ENCODE measurements at regions not wholly inside any gene's neighbourhood (a gene's known extent, or its start where the extent isn't known, plus 50 kb on each side); places are given as distances from the start of the nearest gene placed in this dataset.
"Not testable (repeated sequence)": the region's sequence is repeated elsewhere in the genome, so short reads cannot be mapped to it uniquely, and the experiment has no call there.

DNA sequence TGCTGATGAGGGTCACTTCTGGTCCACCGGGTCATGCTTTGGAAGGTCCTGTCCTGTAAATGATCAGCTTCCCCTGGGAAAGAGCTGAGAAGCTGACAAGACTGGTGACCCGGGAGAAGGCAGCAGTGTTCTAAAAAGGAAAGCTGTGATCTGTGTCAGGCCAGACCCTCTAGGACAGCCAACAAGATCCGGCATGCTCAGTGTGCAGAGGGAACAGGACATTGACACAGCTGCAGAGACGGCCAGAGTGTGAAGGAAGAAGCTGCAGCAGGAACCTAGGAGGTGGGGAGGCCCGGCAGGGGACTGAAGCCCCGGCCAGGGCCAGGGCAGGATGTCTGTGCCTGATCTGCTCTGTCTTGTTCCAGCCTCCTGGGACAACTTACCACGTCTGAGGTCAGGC, 372.7 kb upstream of the ID2 start:
- no peak for DNase-seq

DNA sequence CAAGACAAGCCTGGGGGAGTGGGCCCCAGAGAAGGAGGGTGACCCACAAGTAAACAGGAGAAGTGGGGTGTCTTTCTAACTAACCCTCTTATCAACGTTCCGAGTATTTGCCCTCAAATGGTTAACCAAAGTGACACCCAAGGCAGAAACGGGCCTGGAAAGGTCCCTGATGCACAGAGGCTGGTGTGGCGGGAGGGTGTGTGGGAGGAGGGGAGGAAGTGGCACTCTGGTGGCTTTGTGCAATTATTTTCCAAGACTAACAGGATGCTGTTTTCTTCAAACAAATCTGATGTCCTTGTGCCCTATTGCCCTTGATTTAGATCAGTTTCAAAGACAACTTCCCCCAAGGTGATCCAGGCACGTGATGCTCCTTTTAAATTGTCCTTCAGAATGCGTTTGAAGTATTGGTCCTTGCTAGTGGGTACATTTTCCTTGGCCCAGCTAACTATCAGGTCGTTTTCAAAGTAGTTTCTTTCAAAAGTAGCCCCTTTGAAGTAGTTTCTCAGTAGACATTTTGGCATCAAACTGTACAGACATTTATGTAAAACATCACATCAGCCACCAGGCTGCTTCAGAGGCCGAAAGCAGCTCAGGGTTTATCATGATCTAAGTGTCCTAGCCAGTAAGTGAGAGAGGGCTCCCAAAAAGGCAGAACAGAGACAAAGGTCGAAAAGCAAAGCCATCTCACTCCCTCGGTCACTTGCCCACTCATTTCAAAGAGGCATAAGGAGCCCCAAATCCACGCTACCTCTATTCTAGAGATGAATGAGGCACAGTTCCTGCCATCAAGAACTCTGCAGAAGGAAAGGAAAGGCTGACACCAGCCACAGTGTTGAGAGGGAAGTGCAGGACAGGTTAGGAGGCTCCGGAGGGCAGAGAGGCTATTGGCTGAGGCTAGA, 371.1 kb upstream of the ID2 start:
- DNase-seq: no peak

DNA sequence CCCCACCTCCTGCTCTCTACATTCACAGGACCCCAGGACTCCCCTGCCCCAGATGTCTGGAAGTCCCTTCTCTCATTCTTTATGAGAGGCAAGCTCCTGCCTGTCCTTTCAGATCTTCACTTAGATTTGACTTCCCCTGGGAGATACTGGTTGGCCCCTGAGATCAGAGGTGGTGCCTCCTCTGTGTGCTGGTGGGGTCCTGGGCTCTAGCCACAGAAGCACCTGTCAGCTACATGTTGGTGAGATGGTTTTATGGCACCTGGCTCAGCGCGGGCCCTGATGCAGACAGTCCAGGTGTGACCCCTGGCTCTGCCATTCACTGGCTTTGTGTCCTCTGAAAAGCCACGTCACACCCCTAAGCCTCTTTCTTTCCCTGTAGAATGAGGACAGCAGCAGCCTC, 369.6 kb upstream of the ID2 start:
- DNase-seq: no peak

DNA sequence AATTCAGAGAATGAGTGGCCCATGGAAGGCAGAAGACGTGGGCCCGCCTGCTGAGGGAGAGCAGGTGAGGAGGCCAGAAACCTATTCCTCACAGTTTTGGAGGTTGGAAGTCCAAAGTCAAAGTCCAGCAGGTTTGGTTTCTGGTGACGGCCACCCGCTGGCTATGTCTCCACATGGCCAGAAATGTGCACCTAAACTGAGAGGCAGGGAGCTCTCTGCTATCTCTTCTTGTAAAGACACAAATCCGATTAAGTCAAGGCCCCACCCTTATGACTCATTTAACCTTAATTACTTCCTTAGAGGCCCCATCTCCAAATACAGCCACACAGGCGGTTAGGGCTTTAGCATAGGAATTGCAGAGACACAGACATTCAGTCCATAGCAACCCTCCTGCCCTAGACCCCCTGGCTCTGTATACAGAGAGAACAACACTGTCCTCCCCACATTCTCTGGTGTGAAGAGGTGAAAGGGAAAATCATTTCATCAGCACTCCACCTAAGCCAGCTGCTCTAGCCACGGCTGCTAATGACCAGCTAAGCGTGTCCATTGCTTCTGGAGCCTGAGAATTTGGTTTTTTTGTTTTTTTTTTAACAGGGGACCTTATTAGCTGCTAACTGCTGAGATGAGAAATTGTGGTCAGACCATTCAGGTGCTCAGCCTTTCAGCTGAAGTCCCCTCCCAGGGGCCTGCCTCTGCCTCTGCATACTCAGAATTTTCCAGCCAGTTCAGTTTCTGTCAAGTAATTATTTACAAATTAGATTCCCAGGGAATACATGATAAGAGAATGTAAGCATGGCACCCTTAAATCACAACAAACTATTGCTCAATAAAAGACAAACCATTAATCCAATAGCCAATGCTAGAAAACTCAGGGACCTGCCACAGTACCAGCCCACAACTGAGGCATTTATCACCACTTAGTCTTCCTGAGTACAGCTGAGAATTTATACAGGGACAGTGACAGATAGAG, 368.7 kb upstream of the ID2 start:
- no peak for DNase-seq

DNA sequence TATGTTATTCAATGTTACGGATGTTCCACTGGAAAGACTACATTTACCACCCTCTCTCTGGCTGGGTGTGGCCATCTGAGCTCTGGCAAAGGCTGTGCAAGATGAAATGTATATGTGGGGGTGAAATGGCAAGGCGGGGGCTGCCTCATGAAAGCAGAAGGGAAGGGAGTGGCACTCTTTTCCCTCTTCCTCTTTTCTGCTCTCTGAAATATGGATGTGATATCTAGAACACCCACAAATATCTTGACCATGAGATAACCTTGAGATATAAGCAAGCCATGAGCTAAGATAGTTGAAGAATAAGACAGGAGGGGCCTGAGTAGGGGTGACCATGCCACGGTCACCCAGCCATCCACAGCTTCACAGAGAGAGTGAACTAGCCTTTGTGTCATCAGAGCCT, 367.8 kb upstream of the ID2 start:
- DNase-seq: no peak

DNA sequence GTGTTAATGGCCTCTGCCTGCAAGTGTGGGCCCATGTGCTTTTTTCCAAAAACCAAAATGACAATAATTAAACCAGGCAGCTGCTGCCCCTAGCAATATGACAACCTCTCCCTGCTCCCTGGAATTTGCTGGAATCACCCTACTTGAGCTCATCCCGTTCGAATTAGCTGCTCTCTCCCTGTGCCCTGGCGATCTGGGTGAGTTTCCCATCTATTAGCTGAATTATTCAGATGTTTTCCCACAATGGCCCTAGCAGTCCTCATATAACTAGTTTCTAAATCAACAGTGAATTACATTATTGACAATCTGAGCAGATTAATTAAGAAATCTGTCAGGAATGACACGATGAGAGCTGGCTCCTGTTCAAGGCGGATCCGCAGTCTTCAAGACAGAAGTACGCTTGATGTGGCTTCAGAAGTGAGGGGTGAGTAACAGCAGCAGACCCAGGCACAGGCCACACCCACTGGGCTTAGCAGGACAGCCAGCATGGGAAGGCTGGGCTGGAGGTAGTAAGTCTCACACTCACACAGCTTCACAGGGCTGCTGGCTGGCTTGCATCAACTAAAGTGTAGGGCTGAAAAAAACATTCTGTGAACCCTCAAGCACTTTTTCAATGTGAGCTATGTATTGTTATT, 366.2 kb upstream of the ID2 start:
- no peak for DNase-seq

DNA sequence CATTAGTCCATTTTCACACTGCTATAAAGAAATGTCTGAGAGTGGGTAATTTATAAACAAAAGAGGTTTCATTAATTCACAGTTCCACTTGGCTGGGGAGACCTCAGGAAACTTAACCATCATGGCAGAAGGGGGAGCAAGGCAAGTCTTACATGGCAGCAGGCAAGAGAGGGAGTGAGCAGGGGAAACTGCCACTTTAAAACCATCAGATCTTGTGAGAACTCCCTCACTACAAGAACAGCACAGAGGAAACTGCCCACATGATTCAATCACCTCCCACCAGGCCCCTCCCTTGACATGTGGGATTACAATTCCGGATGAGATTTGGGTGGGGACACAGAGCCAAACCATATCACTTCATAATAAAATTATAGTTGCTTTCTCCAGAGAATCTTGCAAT, 365.5 kb upstream of the ID2 start:
- DNase-seq: no peak

DNA sequence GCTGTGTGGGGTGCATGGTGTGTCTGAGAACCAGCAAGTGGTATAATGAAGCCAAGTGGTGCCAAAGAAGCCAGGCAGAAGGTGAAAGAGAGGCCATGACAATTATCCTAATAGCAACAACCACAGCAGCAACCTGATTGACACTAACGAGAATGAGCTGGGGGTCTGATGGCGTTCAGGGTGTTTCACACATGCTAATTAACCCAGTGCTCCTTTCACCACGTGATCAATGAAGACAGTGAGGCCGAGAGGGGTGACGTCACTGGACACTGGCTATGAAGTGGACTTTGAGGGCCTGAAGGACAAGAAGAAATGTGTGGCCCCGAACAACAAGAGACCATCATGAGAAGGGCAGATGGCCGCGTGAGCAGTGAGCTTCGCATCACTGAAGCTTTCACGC, 364.4 kb upstream of the ID2 start:
- no peak for DNase-seq

DNA sequence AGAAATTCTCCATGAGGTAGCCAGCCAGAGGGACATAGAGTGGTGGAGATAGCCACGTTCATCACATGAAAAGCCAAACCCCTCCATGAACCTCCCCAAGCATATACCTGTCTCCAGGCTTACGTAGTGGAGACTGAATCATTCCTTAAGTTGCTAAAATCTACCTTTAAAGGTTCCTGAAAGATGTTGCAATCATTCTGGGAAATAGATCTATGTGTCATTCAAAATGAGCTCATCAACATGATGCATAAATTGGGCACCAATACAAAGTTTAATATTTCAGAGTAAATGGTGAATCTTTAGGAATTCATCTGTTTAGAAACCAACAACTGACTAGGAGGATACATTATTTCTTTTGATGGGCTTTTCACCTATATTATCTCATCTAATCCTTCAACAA, 362.6 kb upstream of the ID2 start:
- no peak for DNase-seq

DNA sequence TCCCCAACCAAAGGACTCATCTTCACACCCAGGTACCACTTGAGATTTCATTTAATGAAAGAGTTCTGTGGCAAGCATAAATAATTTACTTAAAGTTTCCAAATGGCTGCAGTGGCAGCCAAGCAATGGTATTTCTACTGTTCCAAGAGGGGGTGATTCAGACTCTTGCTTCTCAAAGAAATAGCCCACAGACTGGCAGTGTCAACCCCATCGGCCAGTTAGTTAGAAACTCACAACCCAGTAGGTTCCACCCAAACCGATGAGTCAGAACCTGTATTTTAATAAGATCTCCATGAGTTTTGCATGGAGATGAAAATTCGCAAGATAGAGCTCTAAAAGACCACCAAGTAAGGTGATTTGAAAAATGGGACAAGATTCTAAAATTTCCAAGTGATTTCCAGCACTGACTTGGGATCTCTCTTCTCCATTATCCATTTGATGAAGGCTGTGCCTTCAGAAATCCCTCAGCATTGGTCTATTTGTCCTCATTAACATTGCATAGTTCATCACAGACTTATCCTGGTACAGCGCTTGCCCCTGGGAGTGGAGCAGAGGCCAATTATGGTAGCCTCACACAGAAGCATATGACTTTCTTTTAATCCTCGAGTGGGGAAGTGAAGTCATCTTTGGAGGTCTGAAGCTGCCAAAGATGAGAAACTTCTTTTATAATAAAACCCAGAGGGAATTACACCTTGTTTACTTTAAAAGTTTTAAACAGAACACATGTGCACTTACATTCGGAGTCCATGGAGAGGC, 361.4 kb upstream of the ID2 start:
- DNase-seq: no peak

DNA sequence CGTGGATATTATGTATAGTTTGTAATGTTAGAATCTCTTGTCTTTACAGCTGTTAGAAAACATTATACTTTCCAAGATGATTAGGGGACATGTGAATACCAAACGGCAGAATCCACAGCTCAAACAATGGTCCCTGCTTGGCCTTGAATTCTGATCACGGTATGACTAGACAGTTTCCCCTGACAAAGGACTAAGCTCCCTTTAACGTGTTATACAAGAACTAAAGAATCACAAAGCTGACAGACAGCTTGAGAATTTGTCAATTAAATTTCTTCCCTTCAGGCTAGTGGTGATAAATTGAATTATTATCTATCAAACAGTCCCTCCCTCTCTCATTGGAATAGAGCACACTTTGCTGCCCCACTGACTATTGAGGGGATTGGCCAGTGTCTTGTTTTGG, 359.2 kb upstream of the ID2 start:
- DNase-seq: no peak

DNA sequence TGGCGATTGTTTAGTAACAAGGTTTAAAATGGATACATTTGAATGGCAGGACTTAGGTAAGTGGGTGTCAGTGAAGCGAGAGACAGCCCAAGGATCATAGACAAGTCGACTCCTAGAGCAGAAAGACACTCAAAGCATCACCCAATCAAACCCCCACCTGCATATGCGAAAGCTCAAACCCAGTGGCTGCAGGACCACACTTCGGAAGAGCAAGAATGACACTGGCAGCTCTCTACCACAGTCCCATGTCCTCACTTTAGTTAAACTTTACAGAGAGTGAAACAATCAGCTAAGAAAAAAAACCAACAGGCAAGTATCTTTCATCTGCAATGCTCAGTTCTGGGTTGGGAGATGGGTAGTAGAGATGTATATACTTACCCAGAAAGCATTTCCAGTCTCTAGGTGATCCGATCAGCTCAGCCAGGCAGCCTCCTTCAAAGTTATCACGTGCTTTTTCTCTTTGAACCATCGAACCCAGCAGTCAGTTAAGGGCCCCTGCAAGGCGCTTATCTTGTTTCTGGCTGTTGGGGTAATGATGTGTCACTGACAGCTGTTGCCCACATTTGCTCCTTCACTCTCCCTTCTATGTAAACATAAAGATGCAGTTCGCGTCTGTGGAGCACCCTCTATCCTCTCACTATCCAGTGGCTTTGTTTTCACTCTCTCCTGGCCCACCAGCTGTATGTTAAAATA, 357.5 kb upstream of the ID2 start:
- no peak for DNase-seq

DNA sequence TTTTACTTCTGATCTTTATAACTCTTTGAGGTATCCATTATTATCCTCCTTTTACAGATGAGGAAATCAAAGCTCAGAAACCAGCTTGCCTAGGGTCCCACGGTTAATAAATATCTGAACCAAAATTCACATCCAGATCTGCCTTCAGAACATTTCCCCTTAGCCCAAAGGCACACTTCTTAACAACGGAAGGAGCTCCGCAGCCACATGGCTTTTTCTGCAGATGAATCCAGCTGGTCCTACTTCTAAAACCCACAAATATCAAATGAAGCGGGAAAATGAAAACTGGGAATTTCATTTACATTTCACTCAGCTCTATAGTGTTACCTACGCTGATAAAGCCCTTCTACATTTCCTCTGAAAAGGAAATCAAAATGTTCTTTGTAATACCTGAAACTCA, 357.0 kb upstream of the ID2 start:
- DNase-seq: no peak

DNA sequence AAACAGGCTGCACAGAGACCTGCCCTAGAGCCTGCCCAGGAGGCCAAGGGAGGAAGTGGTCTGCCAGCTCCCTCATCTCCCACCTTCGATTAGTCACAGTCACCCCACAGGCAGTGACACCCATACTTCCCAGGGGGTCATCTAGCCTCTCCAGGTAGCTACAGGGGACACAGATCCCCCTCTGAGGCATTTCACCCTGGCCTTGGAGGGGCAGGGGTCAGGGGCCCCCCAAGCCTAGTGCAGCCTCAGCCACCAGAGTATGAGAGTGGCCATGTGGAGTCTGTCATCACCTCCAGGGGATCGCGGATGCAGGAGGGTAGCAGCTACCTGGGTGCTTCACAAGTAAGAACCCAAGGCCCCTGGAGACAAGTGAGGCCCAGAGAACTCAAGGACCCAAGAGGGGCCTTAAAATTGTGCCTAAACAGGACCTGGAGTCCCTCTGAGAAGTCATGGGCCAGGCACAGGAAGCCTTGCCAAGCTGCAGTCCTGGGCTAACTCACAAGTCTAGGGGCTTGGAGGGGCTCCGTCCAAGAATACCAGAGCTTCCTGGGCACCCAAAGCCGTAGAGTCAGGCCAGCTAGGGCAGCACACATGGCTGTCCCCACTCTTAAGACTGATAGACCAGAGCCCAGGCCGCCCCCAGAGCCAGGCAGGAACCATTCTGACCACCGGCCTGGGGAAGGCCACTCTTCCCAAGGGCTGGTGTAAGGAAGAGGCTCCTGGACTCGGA, 354.3 kb upstream of the ID2 start:
- no peak for DNase-seq

DNA sequence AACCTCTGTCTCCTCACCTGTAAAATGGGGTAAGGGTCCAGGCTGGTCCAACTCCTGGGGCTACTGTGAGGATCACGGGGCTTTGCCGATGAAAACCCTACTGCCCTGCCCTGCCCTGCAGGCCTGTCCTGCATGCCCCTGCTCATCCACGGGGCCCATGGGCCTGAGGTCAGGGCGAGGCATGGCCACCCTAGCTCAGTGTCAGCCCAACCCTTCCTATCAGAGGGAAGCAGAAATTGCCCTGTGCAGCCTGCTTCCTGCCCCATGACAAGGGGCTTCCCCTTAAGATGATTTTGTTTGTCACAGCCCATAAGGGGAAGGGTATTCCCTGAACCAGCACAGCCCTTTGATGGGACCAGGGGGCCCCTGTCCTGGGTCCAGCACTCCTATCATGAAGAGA, 353.6 kb upstream of the ID2 start:
- no peak for DNase-seq

DNA sequence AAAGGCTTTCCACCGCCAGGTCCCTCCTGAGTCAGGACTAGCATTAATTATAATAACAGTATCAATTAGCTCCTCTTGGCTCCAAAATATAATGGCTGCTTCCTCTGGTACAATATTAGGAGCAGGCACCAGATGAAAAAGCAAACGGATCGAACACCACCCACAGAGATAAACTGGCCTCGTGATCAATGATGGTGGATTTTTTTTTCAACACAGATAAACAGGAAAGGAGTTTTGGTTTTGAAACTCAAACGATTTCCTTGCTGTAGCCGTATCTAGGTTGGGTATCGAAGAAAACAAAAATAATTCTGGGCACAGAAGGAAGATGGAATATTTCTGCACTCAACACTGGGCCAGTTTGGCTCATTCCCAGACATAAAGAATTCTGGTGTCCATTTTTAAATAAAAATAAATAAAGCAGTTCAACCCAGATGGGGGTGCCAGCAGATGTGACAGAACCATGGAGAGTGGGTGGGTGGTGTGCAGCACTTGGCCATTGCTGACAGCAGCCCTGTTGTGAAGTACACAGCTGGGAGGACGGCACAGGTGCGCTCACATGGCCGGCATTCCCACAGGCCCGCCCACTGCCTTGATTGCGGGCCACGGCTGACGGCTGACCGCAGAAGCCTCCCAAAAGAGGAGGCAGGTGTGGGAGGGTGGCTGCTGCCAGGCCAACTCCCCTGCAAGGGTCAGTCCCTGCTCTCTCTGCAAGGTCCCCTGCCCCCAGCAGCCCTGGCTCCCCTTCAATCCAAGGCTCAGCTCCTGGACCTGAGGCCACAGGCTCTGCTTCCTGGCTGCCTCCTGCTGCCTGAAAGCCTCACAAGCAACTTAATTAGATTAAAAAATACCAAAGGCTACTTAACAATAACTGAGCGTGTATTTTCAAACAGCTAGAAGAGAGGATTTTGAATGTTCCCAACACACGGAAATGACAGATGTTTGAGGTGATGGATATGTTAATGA, 351.9 kb upstream of the ID2 start:
- no peak for DNase-seq

DNA sequence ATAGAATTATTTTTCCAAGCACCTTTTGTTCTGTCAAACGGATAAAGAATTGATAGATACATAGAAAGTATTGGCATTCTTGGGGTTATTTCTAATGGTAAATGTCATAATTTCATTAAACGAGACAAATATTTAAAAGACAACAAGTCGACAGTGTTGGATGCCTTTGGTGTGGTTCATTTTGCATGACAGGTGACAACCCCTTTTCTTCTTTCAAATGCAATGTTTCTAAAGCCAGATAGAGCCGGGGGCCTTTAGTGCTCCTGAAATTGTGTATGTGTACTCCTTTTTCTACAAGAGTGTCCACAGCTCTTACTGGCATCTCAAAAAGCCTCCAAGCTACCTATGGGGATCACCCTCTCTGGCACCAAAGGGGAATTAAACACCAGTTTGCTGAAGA, 350.8 kb upstream of the ID2 start:
- DNase-seq: no peak

DNA sequence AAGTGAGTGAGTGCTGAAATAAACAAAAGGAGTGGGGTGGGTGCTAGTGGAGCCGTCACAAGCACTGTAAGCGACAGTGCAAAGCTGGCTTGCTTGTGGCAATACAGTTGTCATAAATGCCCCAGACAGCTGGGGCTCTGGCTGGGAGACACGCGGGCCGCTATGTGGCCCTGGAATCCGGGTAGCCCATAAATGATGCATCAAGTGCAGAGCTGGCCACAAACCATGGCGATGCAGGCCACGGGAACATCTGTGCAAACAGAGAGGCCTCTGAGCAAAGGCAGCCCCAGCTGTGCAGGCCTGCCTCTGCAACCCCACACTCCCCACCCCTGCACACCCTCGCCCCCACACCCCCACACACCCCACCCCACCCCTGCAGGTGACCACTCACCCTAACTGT, 349.2 kb upstream of the ID2 start:
- no peak for DNase-seq

DNA sequence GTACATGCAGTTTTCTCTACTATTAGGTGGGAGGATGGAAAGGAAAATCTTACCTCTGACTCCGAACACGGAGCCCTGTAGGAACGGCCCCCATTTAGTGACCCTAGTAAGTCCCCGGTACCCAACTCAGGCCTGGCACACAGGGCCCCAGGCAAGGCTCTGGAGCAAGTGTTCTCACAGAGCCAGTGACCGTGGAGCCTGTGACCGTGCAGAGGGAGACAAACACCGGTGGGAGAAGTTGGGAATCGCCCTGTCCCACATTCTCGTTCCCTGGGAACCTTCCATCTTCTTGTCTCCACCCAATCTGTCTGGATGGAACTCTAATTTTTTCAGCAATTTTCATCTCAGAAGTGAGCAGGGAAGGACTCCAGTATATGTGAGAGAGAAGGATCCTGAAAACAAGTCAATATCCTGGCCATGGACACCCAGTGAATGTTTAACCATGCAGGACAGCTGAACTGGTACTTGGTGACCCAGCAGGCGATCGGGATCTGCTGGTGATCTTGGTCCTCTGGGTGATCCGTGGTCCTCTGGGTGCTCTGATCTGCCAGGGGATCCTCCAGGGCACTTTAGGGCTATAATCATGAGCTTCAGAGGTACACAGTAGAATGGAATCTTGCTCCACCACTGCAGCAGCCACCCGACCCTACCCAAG, 348.6 kb upstream of the ID2 start:
- DNase-seq: no peak

DNA sequence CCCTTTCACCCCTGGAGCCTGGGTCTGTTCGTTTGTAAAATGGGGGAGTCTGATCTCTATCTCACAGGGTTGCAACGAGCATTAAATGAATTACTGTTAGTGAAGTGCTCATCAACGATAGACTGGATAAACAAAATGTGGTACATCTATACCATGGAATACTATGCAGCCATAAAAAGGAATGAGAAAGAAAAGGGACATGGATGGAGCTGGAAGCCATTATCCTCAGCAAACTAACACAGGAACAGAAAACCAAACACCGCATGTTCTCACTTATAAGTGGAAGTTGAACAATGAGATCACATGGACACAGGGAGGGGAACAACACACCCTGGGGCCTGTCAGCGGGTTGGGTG, 348.0 kb upstream of the ID2 start:
- not testable (repeated sequence) for DNase-seq

Measured in GOT3 (cell line).